ENCODE measurements at regions not wholly inside any gene's neighbourhood (a gene's known extent, or its start where the extent isn't known, plus 50 kb on each side); places are given as distances from the start of the nearest gene placed in this dataset.

DNA sequence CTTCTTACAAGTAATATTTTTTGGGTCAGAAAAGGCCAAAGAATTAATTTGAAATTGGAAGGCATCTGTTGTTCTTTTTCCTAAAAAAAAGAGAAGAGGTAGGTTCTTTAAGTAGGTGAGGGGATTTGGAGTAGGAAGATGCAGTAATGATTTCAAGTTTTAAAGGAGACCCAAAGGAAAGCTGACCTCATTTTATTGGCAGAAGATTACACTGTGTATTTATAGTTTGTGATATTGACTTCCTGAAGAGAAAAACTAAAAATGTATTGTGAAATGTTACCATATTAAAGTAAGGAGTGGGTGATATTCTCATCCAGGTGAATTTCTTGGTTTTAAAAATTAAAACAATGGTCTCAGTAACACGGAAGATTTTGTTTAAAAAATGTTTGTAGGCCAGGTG, 56.6 kb upstream of the CELF2 start:
- Histone ChIP-seq H3K27me3 (no peaks in the 10 kb centered on the region), H3K4me3 (no peak overlapping the region), H3K9me3 (no peaks in the 10 kb centered on the region), H3K36me3 (no peaks in the 10 kb centered on the region)
- no peak for DNase-seq

GRCh38 chr10:10967029-10967428, 50.6 kb upstream of the CELF2 start:
- no peaks in the 10 kb centered on the region for H3K27me3 ChIP-seq
- no peaks in the 10 kb centered on the region for H3K9me3 ChIP-seq
- no peaks in the 10 kb centered on the region for H3K36me3 ChIP-seq
- DNase-seq: no peak
- no peak overlapping the region for H3K4me3 ChIP-seq

GRCh38 chr10:10967581-10968256, 50.0 kb upstream of the CELF2 start:
- Histone ChIP-seq H3K36me3 (no peaks in the 10 kb centered on the region), H3K27me3 (no peaks in the 10 kb centered on the region), H3K4me3 (no peak overlapping the region), H3K9me3 (no peaks in the 10 kb centered on the region)
- DNase-seq: no peak
